OCI-LY7 (cell line): ENCODE measurements at regions not wholly inside any gene's neighbourhood (a gene's known extent, or its start where the extent isn't known, plus 50 kb on each side); places are given as distances from the start of the nearest gene placed in this dataset.

Experiments used
- EZH2phosphoT487 ChIP-seq: fragments of 200-600 bp; sonication (generic); IDR thresholded peaks from 2 replicates; pipeline ENCODE4 v1.6.1; 2018; ENCODE audit warnings: low read depth, borderline replicate concordance, mild to moderate bottlenecking, mixed run types, antibody characterized with exemption, low read length, moderate library complexity, mixed read lengths
- TF ChIP-seq, protein P1 (sequence below): fragments of 200-600 bp; sonication (generic); conservative IDR thresholded peaks from 2 replicates; pipeline ENCODE4 v1.5.1; 2014; ENCODE audit warnings: mild to moderate bottlenecking, antibody characterized with exemption, low read length, moderate library complexity, mixed read lengths

DNA sequence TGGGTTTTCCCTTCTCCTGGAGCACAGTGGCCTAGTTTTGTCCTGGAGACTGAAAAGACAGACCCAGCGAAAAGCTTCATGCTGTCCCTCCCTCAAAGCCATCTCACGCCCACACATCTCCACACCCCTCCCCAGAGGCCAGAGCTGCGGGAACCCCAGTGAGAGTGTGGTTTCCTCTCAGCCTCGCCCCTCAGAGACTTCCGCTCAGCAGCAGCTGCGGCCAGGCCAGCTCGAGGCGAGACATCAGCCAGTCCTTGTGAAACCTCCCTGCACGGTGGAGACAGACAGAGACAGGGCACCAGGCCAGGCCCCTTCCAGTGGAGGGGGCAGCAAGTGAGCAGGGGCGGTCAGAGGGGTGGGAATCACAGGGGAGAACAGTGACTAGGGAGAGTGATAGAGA is 77.0 kb upstream of the TNRC6C start:
- TF ChIP-seq, protein P1, sequence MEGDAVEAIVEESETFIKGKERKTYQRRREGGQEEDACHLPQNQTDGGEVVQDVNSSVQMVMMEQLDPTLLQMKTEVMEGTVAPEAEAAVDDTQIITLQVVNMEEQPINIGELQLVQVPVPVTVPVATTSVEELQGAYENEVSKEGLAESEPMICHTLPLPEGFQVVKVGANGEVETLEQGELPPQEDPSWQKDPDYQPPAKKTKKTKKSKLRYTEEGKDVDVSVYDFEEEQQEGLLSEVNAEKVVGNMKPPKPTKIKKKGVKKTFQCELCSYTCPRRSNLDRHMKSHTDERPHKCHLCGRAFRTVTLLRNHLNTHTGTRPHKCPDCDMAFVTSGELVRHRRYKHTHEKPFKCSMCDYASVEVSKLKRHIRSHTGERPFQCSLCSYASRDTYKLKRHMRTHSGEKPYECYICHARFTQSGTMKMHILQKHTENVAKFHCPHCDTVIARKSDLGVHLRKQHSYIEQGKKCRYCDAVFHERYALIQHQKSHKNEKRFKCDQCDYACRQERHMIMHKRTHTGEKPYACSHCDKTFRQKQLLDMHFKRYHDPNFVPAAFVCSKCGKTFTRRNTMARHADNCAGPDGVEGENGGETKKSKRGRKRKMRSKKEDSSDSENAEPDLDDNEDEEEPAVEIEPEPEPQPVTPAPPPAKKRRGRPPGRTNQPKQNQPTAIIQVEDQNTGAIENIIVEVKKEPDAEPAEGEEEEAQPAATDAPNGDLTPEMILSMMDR = no peak
- no peak for TF ChIP-seq EZH2phosphoT487
